H9 (cell line): ENCODE measurements at regions not wholly inside any gene's neighbourhood (a gene's known extent, or its start where the extent isn't known, plus 50 kb on each side); places are given as distances from the start of the nearest gene placed in this dataset.

Experiments
- DNase-seq: peaks from one replicate; pipeline ENCODE4 v3.0.0-alpha.2; 2017
- H2AFZ ChIP-seq: one replicate; pipeline ENCODE4 v1.6.1; 2013; ENCODE audit warnings: mild to moderate bottlenecking, low read length, control low read depth, moderate library complexity
- H2AK5ac ChIP-seq: 2 replicates; pipeline ENCODE4 v1.6.1; 2013; ENCODE audit warnings: low read length, control low read depth, mixed read lengths; ENCODE audit not compliant: insufficient read length
- H2BK120ac ChIP-seq: one replicate; pipeline ENCODE4 v1.6.1; 2013; ENCODE audit warnings: low read depth, mild to moderate bottlenecking, low read length, control low read depth, inconsistent platforms; ENCODE audit not compliant: poor library complexity, severe bottlenecking
- H2BK12ac ChIP-seq: 2 replicates; pipeline ENCODE4 v1.6.1; 2013; ENCODE audit warnings: low read length, control low read depth, mixed read lengths, low read depth; ENCODE audit not compliant: insufficient read length
- H2BK15ac ChIP-seq: 2 replicates; pipeline ENCODE4 v1.6.1; 2013; ENCODE audit warnings: low read depth, low read length, control low read depth
- H2BK20ac ChIP-seq: one replicate; pipeline ENCODE4 v1.6.1; 2013; ENCODE audit warnings: low read depth, mild to moderate bottlenecking, low read length, control low read depth, inconsistent platforms; ENCODE audit not compliant: poor library complexity, severe bottlenecking
- H2BK5ac ChIP-seq: 2 replicates; pipeline ENCODE4 v1.6.1; 2013; ENCODE audit warnings: low read length, control low read depth, mixed read lengths; ENCODE audit not compliant: insufficient read length
- H3K14ac ChIP-seq: 2 replicates; pipeline ENCODE4 v1.6.1; 2013; ENCODE audit warnings: low read length, control low read depth; ENCODE audit not compliant: insufficient read depth
- H3K18ac ChIP-seq: 2 replicates; pipeline ENCODE4 v1.6.1; 2013; ENCODE audit warnings: low read depth, mild to moderate bottlenecking, mixed read lengths, low read length, control low read depth; ENCODE audit not compliant: insufficient read length
- H3K23ac ChIP-seq: 2 replicates; pipeline ENCODE4 v1.6.1; 2013; ENCODE audit warnings: low read length, control low read depth, mixed read lengths, low read depth; ENCODE audit not compliant: insufficient read length
- H3K23me2 ChIP-seq: 2 replicates; pipeline ENCODE4 v1.6.1; 2013; ENCODE audit warnings: low read depth, mild to moderate bottlenecking, mixed read lengths, low read length, control low read depth; ENCODE audit not compliant: insufficient read length, poor library complexity, severe bottlenecking
- H3K27ac ChIP-seq: 2 replicates; pipeline ENCODE4 v1.5.1; 2013; ENCODE audit warnings: low read length, control low read depth, mixed read lengths, low read depth; ENCODE audit not compliant: insufficient read length
- H3K27me3 ChIP-seq: 2 replicates; pipeline ENCODE4 v1.6.1; 2013; ENCODE audit warnings: low read length, control low read depth, inconsistent platforms; ENCODE audit not compliant: insufficient read depth
- H3K4ac ChIP-seq: 2 replicates; pipeline ENCODE4 v1.6.1; 2013; ENCODE audit warnings: low read depth, mild to moderate bottlenecking, control low read depth, inconsistent platforms, low read length, moderate library complexity
- H3K4me1 ChIP-seq: 2 replicates; pipeline ENCODE4 v1.6.1; 2013; ENCODE audit warnings: low read length, control low read depth, inconsistent platforms; ENCODE audit not compliant: insufficient read depth
- H3K4me2 ChIP-seq: 2 replicates; pipeline ENCODE4 v1.6.1; 2013; ENCODE audit warnings: low read length, control low read depth, mixed read lengths; ENCODE audit not compliant: insufficient read length, insufficient read depth
- H3K56ac ChIP-seq: 2 replicates; pipeline ENCODE4 v1.6.1; 2013; ENCODE audit warnings: low read depth, mild to moderate bottlenecking, mixed read lengths, low read length, control low read depth; ENCODE audit not compliant: insufficient read length
- H3K79me1 ChIP-seq: 2 replicates; pipeline ENCODE4 v1.6.1; 2013; ENCODE audit warnings: low read depth, mild to moderate bottlenecking, moderate library complexity, low read length, control low read depth, inconsistent platforms; ENCODE audit not compliant: insufficient read depth, poor library complexity, severe bottlenecking
- H3K79me2 ChIP-seq: 2 replicates; pipeline ENCODE4 v1.6.1; 2013; ENCODE audit warnings: low read length, control low read depth, inconsistent platforms; ENCODE audit not compliant: insufficient read depth
- H3K9ac ChIP-seq: 2 replicates; pipeline ENCODE4 v1.6.1; 2013; ENCODE audit warnings: low read length, control low read depth, mixed read lengths; ENCODE audit not compliant: insufficient read length; ENCODE audit errors: extremely low read depth
- H3K9me3 ChIP-seq: one replicate; pipeline ENCODE4 v1.6.1; 2013; ENCODE audit warnings: low read depth, low read length, inconsistent platforms; ENCODE audit not compliant: control insufficient read depth
- H3T11ph ChIP-seq: one replicate; pipeline ENCODE4 v1.6.1; 2013; ENCODE audit warnings: mild to moderate bottlenecking, low read length, control low read depth, inconsistent platforms
- H4K20me1 ChIP-seq: one replicate; pipeline ENCODE4 v1.6.1; 2013; ENCODE audit not compliant: control insufficient read depth, insufficient read length, insufficient read depth
- H4K5ac ChIP-seq: 2 replicates; pipeline ENCODE4 v1.6.1; 2013; ENCODE audit warnings: low read depth, mild to moderate bottlenecking, mixed read lengths, low read length, control low read depth; ENCODE audit not compliant: insufficient read length
- H4K8ac ChIP-seq: replicated peaks from 2 replicates; pipeline ENCODE4 v1.6.1; 2013; ENCODE audit warnings: low read length, control low read depth, mixed read lengths, low read depth; ENCODE audit not compliant: insufficient read length
- H4K91ac ChIP-seq: 2 replicates; pipeline ENCODE4 v1.6.1; 2013; ENCODE audit warnings: low read depth, mild to moderate bottlenecking, moderate library complexity, mixed read lengths, low read length, control low read depth; ENCODE audit not compliant: insufficient read length
- H3K27ac Mint-ChIP-seq, 3 experiments: 2 replicates in 2 of 3; 3 replicates in 1 of 3; pipeline ENCODE4 v1.8.0; 2020 to 2021; ENCODE audit warnings: mixed read lengths in 3 of 3, mild to moderate bottlenecking in 1 of 3, moderate library complexity in 1 of 3
- H3K27me3 Mint-ChIP-seq: 2 replicates; pipeline ENCODE4 v1.8.0; 2021; ENCODE audit warnings: low read depth, mild to moderate bottlenecking, moderate library complexity, mixed read lengths
- H3K36me3 Mint-ChIP-seq, 3 experiments: 2 replicates in 2 of 3; 3 replicates in 1 of 3; pipeline ENCODE4 v1.8.0; 2020 to 2021; ENCODE audit warnings: low read depth in 3 of 3, mixed read lengths in 3 of 3; ENCODE audit not compliant: insufficient read depth in 1 of 3
- H3K4me1 Mint-ChIP-seq, 2 experiments: 2 replicates each; pipeline ENCODE4 v1.8.0; 2020; ENCODE audit warnings: mixed read lengths in 2 of 2
- H3K4me3 Mint-ChIP-seq, 2 experiments: 2 replicates in 1 of 2; 3 replicates in 1 of 2; pipeline ENCODE4 v1.8.0; 2020 to 2021; ENCODE audit warnings: mild to moderate bottlenecking in 2 of 2, mixed read lengths in 2 of 2, moderate library complexity in 1 of 2
- H3K9me3 Mint-ChIP-seq, 2 experiments: 2 replicates in 1 of 2; 3 replicates in 1 of 2; pipeline ENCODE4 v1.8.0; 2020; ENCODE audit warnings: mild to moderate bottlenecking in 2 of 2, mixed read lengths in 2 of 2, moderate library complexity in 1 of 2
- CTCF ChIP-seq: fragments of 200-600 bp; sonication (generic); conservative IDR thresholded peaks from 3 replicates; pipeline ENCODE4 v1.8.0; 2021; ENCODE audit warnings: antibody characterized with exemption, mild to moderate bottlenecking
- WGBS: extraction: QIAGEN DNeasy Blood & Tissue Kit; methylation state at CpG from one replicate; pipeline ENCODE4 v1.1.7; 2013; ENCODE audit warnings: missing lambda C conversion rate, low lambda C conversion rate, mixed read lengths; ENCODE audit not compliant: insufficient read length; ENCODE audit errors: extremely low coverage; 5-methylcytosine and 5-hydroxymethylcytosine counted together

GRCh38 chr3:96756516-96756915 is 57.9 kb upstream of the EPHA6 start:
- H3K23ac ChIP-seq, result no peak overlapping the region
- no peak overlapping the region for H2BK120ac ChIP-seq
- H4K91ac ChIP-seq, result no peak overlapping the region
- Mint-ChIP-seq H3K9me3 (no peaks in the 10 kb centered on the region), H3K4me3 (no peak overlapping the region), H3K36me3 (no peaks in the 10 kb centered on the region), H3K27me3 (no peaks in the 10 kb centered on the region), H3K27ac (no peak overlapping the region), H3K4me1 (peaks cover 0 to 2% of the 10 kb centered on the region in 2 experiments; a peak in 1 of 4 replicates)
- no peak for TF ChIP-seq CTCF
- no peak overlapping the region for H4K8ac ChIP-seq
- no peak overlapping the region for H3K56ac ChIP-seq
- no peak overlapping the region for H3K18ac ChIP-seq
- H2AFZ ChIP-seq, result no peak overlapping the region
- no peak overlapping the region for H3K4me2 ChIP-seq
- H3K79me2 ChIP-seq, result no peaks in the 10 kb centered on the region
- H3T11ph ChIP-seq, result no peak overlapping the region
- no peak overlapping the region for H2AK5ac ChIP-seq
- H4K5ac ChIP-seq, result no peak overlapping the region
- H3K9me3 ChIP-seq, result no peaks in the 10 kb centered on the region
- H3K4ac ChIP-seq, result no peak overlapping the region
- no peak overlapping the region for H2BK15ac ChIP-seq
- no peak overlapping the region for H2BK20ac ChIP-seq
- no peak overlapping the region for H3K27ac ChIP-seq
- no peaks in the 10 kb centered on the region; the same call in 1 of the 2 replicates for H3K4me1 ChIP-seq
- H3K9ac ChIP-seq, result no peak overlapping the region
- no CpG with 5 or more reads among the region's 1 CpG for WGBS
- no peaks in the 10 kb centered on the region for H4K20me1 ChIP-seq
- H2BK12ac ChIP-seq, result no peak overlapping the region
- no peaks in the 10 kb centered on the region for H3K23me2 ChIP-seq
- H3K79me1 ChIP-seq, result no peaks in the 10 kb centered on the region
- no peak overlapping the region for H3K14ac ChIP-seq
- no peak overlapping the region for H2BK5ac ChIP-seq
- no peak for DNase-seq
- H3K27me3 ChIP-seq, result no peaks in the 10 kb centered on the region
